Endothelial cell of umbilical vein (primary cell): ENCODE measurements at regions not wholly inside any gene's neighbourhood (a gene's known extent, or its start where the extent isn't known, plus 50 kb on each side); places are given as distances from the start of the nearest gene placed in this dataset.

Experiments used
- BruUV-seq: library from RNA; stranded (reverse); fragments of 400-500 nt; replicated peaks from 2 replicates; lab custom pipeline; 2021; lab: Mats Ljungman, UMichigan
- CTCF ChIA-PET: fragments of 300-600, 350-600 bp; sonication (Branson Sonifier 250); formaldehyde crosslinking; loops from one replicate; lab custom pipeline; 2021; ENCODE audit warnings: antibody characterized with exemption, inconsistent platforms; lab: Charles Lee
- POLR2A ChIA-PET: fragments of 300-600, 350-600 bp; sonication (Branson Sonifier 250); formaldehyde crosslinking; loops from one replicate; lab custom pipeline; 2021; ENCODE audit warnings: antibody characterized with exemption, inconsistent platforms; lab: Charles Lee
- DNase-seq: peaks from one replicate; pipeline ENCODE4 v3.0.0-alpha.2; 2011; ENCODE audit warnings: low read depth, low spot score
- FAIRE-seq: peaks from 2 replicates; lab custom pipeline; 2011; peaks lifted over from hg19 to GRCh38; lab: Jason Lieb, UNC
- H2AFZ ChIP-seq: 2 replicates; pipeline ENCODE4 v1.6.0; 2012; ENCODE audit warnings: low read depth, low read length, control low read depth, inconsistent platforms
- H3K27ac ChIP-seq: 2 replicates; pipeline ENCODE4 v1.5.1; 2011; ENCODE audit warnings: low read depth, mild to moderate bottlenecking, control low read depth, low read length, moderate library complexity; ENCODE audit not compliant: insufficient read depth
- H3K27me3 ChIP-seq, 2 experiments: 2 replicates each; pipeline versions ENCODE4 v1.6.0 to v1.6.1; 2011; ENCODE audit warnings: low read length in 2 of 2, mixed read lengths in 1 of 2; ENCODE audit not compliant: control insufficient read depth in 2 of 2, insufficient read depth in 2 of 2
- H3K36me3 ChIP-seq, 2 experiments: 2 replicates in 1 of 2; 3 replicates in 1 of 2; pipeline ENCODE4 v1.5.1; 2011; ENCODE audit warnings: low read length in 2 of 2, mild to moderate bottlenecking in 1 of 2, moderate library complexity in 1 of 2; ENCODE audit not compliant: control insufficient read depth in 2 of 2, insufficient read depth in 2 of 2; ENCODE audit errors: extremely low read depth in 1 of 2
- H3K4me1 ChIP-seq: 3 replicates; pipeline ENCODE4 v1.5.1; 2011; ENCODE audit warnings: mild to moderate bottlenecking, low read length; ENCODE audit not compliant: control insufficient read depth, insufficient read depth; ENCODE audit errors: extremely low read depth
- H3K4me2 ChIP-seq: 2 replicates; pipeline ENCODE4 v1.6.1; 2011; ENCODE audit warnings: low read length, control low read depth, mixed read lengths; ENCODE audit not compliant: insufficient read depth
- H3K4me3 ChIP-seq, 3 experiments: fragments of 200-600 bp in 1 of 3; sonication (generic), shearing (Covaris generic) in 1 of 3; replicated peaks in 1 of 3; 2 replicates each; pipeline ENCODE4 v1.5.1; 2011 to 2016; ENCODE audit warnings: control low read depth in 3 of 3, low read length in 3 of 3, mild to moderate bottlenecking in 2 of 3, inconsistent platforms in 1 of 3, low read depth in 1 of 3, moderate library complexity in 1 of 3; ENCODE audit not compliant: insufficient read depth in 1 of 3
- H3K79me2 ChIP-seq: 2 replicates; pipeline ENCODE4 v1.6.0; 2012; ENCODE audit warnings: low read length, inconsistent platforms; ENCODE audit not compliant: control insufficient read depth, insufficient read depth
- H3K9ac ChIP-seq: replicated peaks from 2 replicates; pipeline ENCODE3; 2011; ENCODE audit warnings: low read length, control low read depth; ENCODE audit not compliant: insufficient read depth; ENCODE audit errors: extremely low read depth
- H3K9me1 ChIP-seq: replicated peaks from 3 replicates; pipeline ENCODE4 v1.6.0; 2011; ENCODE audit warnings: mild to moderate bottlenecking, low read length; ENCODE audit not compliant: control insufficient read depth, insufficient read depth; ENCODE audit errors: extremely low read depth
- H3K9me3 ChIP-seq: replicated peaks from 2 replicates; pipeline ENCODE4 v1.5.1; 2012; ENCODE audit warnings: low read length, inconsistent platforms; ENCODE audit not compliant: control insufficient read depth, insufficient read depth
- H4K20me1 ChIP-seq: replicated peaks from 2 replicates; pipeline ENCODE3; 2011; ENCODE audit warnings: mild to moderate bottlenecking, low read length; ENCODE audit not compliant: control insufficient read depth, insufficient read depth; ENCODE audit errors: extremely low read depth
- CTCF ChIP-seq, 2 donors: IDR thresholded peaks; 1 replicate in 1 of 2; 2 replicates in 1 of 2; pipeline ENCODE4 v1.5.1; 2011; ENCODE audit warnings: low read length in 2 of 2, mild to moderate bottlenecking in 2 of 2, moderate library complexity in 2 of 2, control low read depth in 1 of 2, inconsistent platforms in 1 of 2, low read depth in 1 of 2; ENCODE audit not compliant: insufficient read depth in 1 of 2; ENCODE audit errors: extremely low read depth in 1 of 2
- EZH2 ChIP-seq: IDR thresholded peaks from 2 replicates; pipeline ENCODE4 v1.6.1; 2012; ENCODE audit warnings: borderline replicate concordance, low read depth, mild to moderate bottlenecking, moderate library complexity, low read length, inconsistent platforms; ENCODE audit not compliant: severe bottlenecking
- FOS ChIP-seq: IDR thresholded peaks from 2 replicates; pipeline ENCODE4 v1.6.1; 2011; ENCODE audit warnings: mild to moderate bottlenecking, low read length, moderate library complexity, borderline replicate concordance; ENCODE audit not compliant: insufficient read depth
- GATA2 ChIP-seq: IDR thresholded peaks from 2 replicates; pipeline ENCODE4 v1.7.0; 2011; ENCODE audit warnings: low read depth, mild to moderate bottlenecking, moderate library complexity, mixed read lengths, low read length; ENCODE audit not compliant: insufficient read length, insufficient read depth
- JUN ChIP-seq: IDR thresholded peaks from 2 replicates; pipeline ENCODE4 v1.6.1; 2011; ENCODE audit warnings: borderline replicate concordance, low read depth; ENCODE audit not compliant: insufficient read length, insufficient read depth
- MYC ChIP-seq: IDR thresholded peaks from one replicate; pipeline ENCODE4 v1.6.1; 2011; ENCODE audit warnings: mild to moderate bottlenecking, low read depth, low read length
- POLR2A ChIP-seq: IDR thresholded peaks from 2 replicates; pipeline ENCODE4 v1.6.1; 2012; ENCODE audit warnings: low read depth, mild to moderate bottlenecking, control low read depth, low read length
- POLR2AphosphoS5 ChIP-seq: IDR thresholded peaks from 2 replicates; pipeline ENCODE4 v1.6.1; 2012; ENCODE audit warnings: low read depth, mild to moderate bottlenecking, control low read depth, low read length, moderate library complexity; ENCODE audit not compliant: insufficient read depth
- dilution Hi-C: fragments of 300-500 bp; cut with MboI; formaldehyde crosslinking; loops from one replicate; pipeline ENCODE4 v1.15.0; 2019; ENCODE audit warnings: low sequenced_read_pairs; ENCODE audit not compliant: extremely low pct_ligation_motif_present
- intact Hi-C: fragments of 100-400 bp; cut with micrococcal nuclease; formaldehyde crosslinking; loops from one replicate; pipeline ENCODE4 v1.10.0; 2022
- TF ChIP-seq, protein P1 (sequence below): IDR thresholded peaks from 2 replicates; pipeline ENCODE4 v1.6.1; 2011; ENCODE audit not compliant: insufficient read depth, insufficient read length

GRCh38 chr6:50330347-50330746 lies 280.6 kb upstream of the DEFB112 start:
- ChIA-PET POLR2A (no interaction called here), CTCF (no interaction called here)
- H3K4me3 ChIP-seq = no peak overlapping the region
- H2AFZ ChIP-seq = no peak overlapping the region
- FAIRE-seq (no peak), DNase-seq (no peak)
- intact Hi-C loops (no loop called here), dilution Hi-C loops (no loop called here)
- H3K9me3 ChIP-seq = peaks cover 6% of the 10 kb centered on the region
- no TSS peak for BruUV-seq
- no peaks in the 10 kb centered on the region for H3K27me3 ChIP-seq
- no peak overlapping the region for H3K9ac ChIP-seq
- no peaks in the 10 kb centered on the region for H3K9me1 ChIP-seq
- TF ChIP-seq EZH2 = no peak
- TF ChIP-seq FOS = no peak
- TF ChIP-seq JUN = no peak
- no peak for TF ChIP-seq POLR2A
- TF ChIP-seq, protein P1, sequence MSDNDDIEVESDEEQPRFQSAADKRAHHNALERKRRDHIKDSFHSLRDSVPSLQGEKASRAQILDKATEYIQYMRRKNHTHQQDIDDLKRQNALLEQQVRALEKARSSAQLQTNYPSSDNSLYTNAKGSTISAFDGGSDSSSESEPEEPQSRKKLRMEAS = no peak
- no peak for TF ChIP-seq POLR2AphosphoS5
- no peak for TF ChIP-seq MYC
- TF ChIP-seq CTCF (IDR thresholded peaks at IDR 0.05; ENCODE audit: extremely low read depth in 1 of 2, insufficient read depth in 1 of 2, low read depth in 1 of 2, low read length in 2 of 2) = no peak
- TF ChIP-seq GATA2 = no peak
- H3K79me2 ChIP-seq = no peaks in the 10 kb centered on the region
- no peak overlapping the region for H3K27ac ChIP-seq
- no peaks in the 10 kb centered on the region for H3K36me3 ChIP-seq
- H3K4me2 ChIP-seq = no peak overlapping the region
- no peaks in the 10 kb centered on the region for H3K4me1 ChIP-seq
- H4K20me1 ChIP-seq = no peaks in the 10 kb centered on the region
